WTC11 (cell line): ENCODE measurements at regions not wholly inside any gene's neighbourhood (a gene's known extent, or its start where the extent isn't known, plus 50 kb on each side); places are given as distances from the start of the nearest gene placed in this dataset.
"Not testable (repeated sequence)": the region's sequence is repeated elsewhere in the genome, so short reads cannot be mapped to it uniquely, and the experiment has no call there.

Experiments used
- CTCF ChIP-seq: fragments of 200-600 bp; IDR thresholded peaks from 2 replicates; pipeline ENCODE4 v1.8.0; 2022; ENCODE audit warnings: antibody characterized with exemption
- FOXK1 ChIP-seq: sonication (generic); formaldehyde crosslinking; IDR thresholded peaks from 2 replicates; pipeline ENCODE4 v1.8.0; 2022; ENCODE audit warnings: mild to moderate bottlenecking, moderate library complexity, missing genetic modification reagents
- IRF2 ChIP-seq: sonication (generic); formaldehyde crosslinking; IDR thresholded peaks from 2 replicates; pipeline ENCODE4 v1.8.0; 2022; ENCODE audit warnings: low read depth, missing genetic modification reagents, borderline replicate concordance
- NR2C2 ChIP-seq: sonication (generic); formaldehyde crosslinking; IDR thresholded peaks from 2 replicates; pipeline ENCODE4 v1.8.0; 2022; ENCODE audit warnings: mild to moderate bottlenecking, missing genetic modification reagents
- TP53 ChIP-seq: sonication (generic); formaldehyde crosslinking; IDR thresholded peaks from 2 replicates; pipeline ENCODE4 v1.8.1; 2023; ENCODE audit warnings: mild to moderate bottlenecking, missing genetic modification reagents
- ZNF121 ChIP-seq: sonication (generic); formaldehyde crosslinking; IDR thresholded peaks from 2 replicates; pipeline ENCODE4 v1.8.0; 2023; ENCODE audit warnings: missing genetic modification reagents
- TF ChIP-seq, protein P1 (sequence below): sonication (generic); formaldehyde crosslinking; IDR thresholded peaks from 2 replicates; pipeline ENCODE4 v1.8.0; 2022; ENCODE audit warnings: mild to moderate bottlenecking, missing genetic modification reagents
- TF ChIP-seq, protein P2 (sequence below): sonication (generic); formaldehyde crosslinking; IDR thresholded peaks from 2 replicates; pipeline ENCODE4 v1.8.1; 2022; ENCODE audit warnings: low read depth, mild to moderate bottlenecking, moderate library complexity, missing genetic modification reagents, borderline replicate concordance

- not testable (repeated sequence) for TF ChIP-seq NR2C2 (CRISPR knock-in tag); CTCF; ZNF121 (CRISPR knock-in tag); FOXK1 (CRISPR knock-in tag); IRF2 (CRISPR knock-in tag); TP53 (CRISPR knock-in tag)
- TF ChIP-seq, protein P1, sequence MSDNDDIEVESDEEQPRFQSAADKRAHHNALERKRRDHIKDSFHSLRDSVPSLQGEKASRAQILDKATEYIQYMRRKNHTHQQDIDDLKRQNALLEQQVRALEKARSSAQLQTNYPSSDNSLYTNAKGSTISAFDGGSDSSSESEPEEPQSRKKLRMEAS (CRISPR knock-in tag) = not testable (repeated sequence)
- TF ChIP-seq, protein P2, sequence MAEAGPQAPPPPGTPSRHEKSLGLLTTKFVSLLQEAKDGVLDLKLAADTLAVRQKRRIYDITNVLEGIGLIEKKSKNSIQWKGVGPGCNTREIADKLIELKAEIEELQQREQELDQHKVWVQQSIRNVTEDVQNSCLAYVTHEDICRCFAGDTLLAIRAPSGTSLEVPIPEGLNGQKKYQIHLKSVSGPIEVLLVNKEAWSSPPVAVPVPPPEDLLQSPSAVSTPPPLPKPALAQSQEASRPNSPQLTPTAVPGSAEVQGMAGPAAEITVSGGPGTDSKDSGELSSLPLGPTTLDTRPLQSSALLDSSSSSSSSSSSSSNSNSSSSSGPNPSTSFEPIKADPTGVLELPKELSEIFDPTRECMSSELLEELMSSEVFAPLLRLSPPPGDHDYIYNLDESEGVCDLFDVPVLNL (CRISPR knock-in tag) = not testable (repeated sequence)
Observed at GRCh38 chr9:67516938-67517337, 341.8 kb upstream of the ANKRD20A1 start.
